BE2C (cell line): ENCODE measurements at regions not wholly inside any gene's neighbourhood (a gene's known extent, or its start where the extent isn't known, plus 50 kb on each side); places are given as distances from the start of the nearest gene placed in this dataset.
"Not testable (repeated sequence)": the region's sequence is repeated elsewhere in the genome, so short reads cannot be mapped to it uniquely, and the experiment has no call there.

Experiments used
- DNase-seq: peaks from one replicate; pipeline ENCODE4 v3.0.0-alpha.2; 2020
- H3K27me3 ChIP-seq: fragments of 250-450 bp; sonication (Bioruptor Pico); 2 replicates; pipeline ENCODE4 v1.5.1; 2020; ENCODE audit warnings: mild to moderate bottlenecking
- H3K36me3 ChIP-seq: fragments of 250-450 bp; sonication (Bioruptor Pico); 2 replicates; pipeline ENCODE4 v1.5.1; 2020; ENCODE audit warnings: mild to moderate bottlenecking
- H3K4me1 ChIP-seq: fragments of 250-450 bp; sonication (Bioruptor Pico); 2 replicates; pipeline ENCODE4 v1.5.1; 2020
- H3K4me3 ChIP-seq: 2 replicates; pipeline ENCODE4 v1.5.1; 2011; ENCODE audit warnings: low read depth, low read length
- H3K9me3 ChIP-seq: fragments of 250-450 bp; sonication (Bioruptor Pico); 2 replicates; pipeline ENCODE4 v1.5.1; 2020
- CTCF ChIP-seq: IDR thresholded peaks from 2 replicates; pipeline ENCODE4 v1.5.1; 2012; ENCODE audit warnings: mild to moderate bottlenecking, low read depth, low read length

GRCh38 chr3:59499000-59499399, 449.2 kb upstream of the CFAP20DC start:
- no peaks in the 10 kb centered on the region for H3K9me3 ChIP-seq
- H3K4me1 ChIP-seq, result no peaks in the 10 kb centered on the region
- H3K27me3 ChIP-seq, result no peaks in the 10 kb centered on the region
- DNase-seq, result no peak
- no peak overlapping the region for H3K4me3 ChIP-seq
- TF ChIP-seq CTCF, result no peak
- H3K36me3 ChIP-seq, result no peaks in the 10 kb centered on the region

GRCh38 chr3:59496250-59496649, 446.4 kb upstream of the CFAP20DC start:
- no peaks in the 10 kb centered on the region for H3K27me3 ChIP-seq
- no peaks in the 10 kb centered on the region for H3K9me3 ChIP-seq
- no peak for TF ChIP-seq CTCF
- no peaks in the 10 kb centered on the region for H3K36me3 ChIP-seq
- no peaks in the 10 kb centered on the region for H3K4me1 ChIP-seq
- no peak for DNase-seq
- no peak overlapping the region for H3K4me3 ChIP-seq

GRCh38 chr3:59494969-59495368, 445.1 kb upstream of the CFAP20DC start:
- H3K9me3 ChIP-seq, H3K4me3 ChIP-seq, DNase-seq, H3K36me3 ChIP-seq, H3K4me1 ChIP-seq, H3K27me3 ChIP-seq: not testable (repeated sequence)

GRCh38 chr3:59486520-59486919, 436.7 kb upstream of the CFAP20DC start:
- no peak for TF ChIP-seq CTCF
- no peaks in the 10 kb centered on the region for H3K36me3 ChIP-seq
- H3K4me1 ChIP-seq, result no peaks in the 10 kb centered on the region
- H3K4me3 ChIP-seq, result no peak overlapping the region
- H3K9me3 ChIP-seq, result no peaks in the 10 kb centered on the region
- no peaks in the 10 kb centered on the region for H3K27me3 ChIP-seq
- DNase-seq, result no peak

- no peak for TF ChIP-seq CTCF
- H3K4me1 ChIP-seq, result no peaks in the 10 kb centered on the region
- DNase-seq, result no peak
- H3K36me3 ChIP-seq, result no peaks in the 10 kb centered on the region
- no peaks in the 10 kb centered on the region for H3K27me3 ChIP-seq
- no peaks in the 10 kb centered on the region for H3K9me3 ChIP-seq
- H3K4me3 ChIP-seq, result no peak overlapping the region
Measured at GRCh38 chr3:59483191-59483590, 433.4 kb upstream of the CFAP20DC start.

GRCh38 chr3:59482684-59483083, 432.9 kb upstream of the CFAP20DC start:
- H3K9me3 ChIP-seq, result no peaks in the 10 kb centered on the region
- no peaks in the 10 kb centered on the region for H3K27me3 ChIP-seq
- TF ChIP-seq CTCF, result no peak
- H3K4me3 ChIP-seq, result no peak overlapping the region
- no peaks in the 10 kb centered on the region for H3K4me1 ChIP-seq
- no peaks in the 10 kb centered on the region for H3K36me3 ChIP-seq
- no peak for DNase-seq

GRCh38 chr3:59481776-59482400, 432.1 kb upstream of the CFAP20DC start:
- Histone ChIP-seq H3K4me1 (no peaks in the 10 kb centered on the region), H3K4me3 (no peak overlapping the region), H3K27me3 (no peaks in the 10 kb centered on the region), H3K9me3 (no peaks in the 10 kb centered on the region), H3K36me3 (no peaks in the 10 kb centered on the region)
- no peak for DNase-seq
- TF ChIP-seq CTCF, result no peak
